Neural progenitor cell (in vitro differentiated cells): ENCODE measurements at regions not wholly inside any gene's neighbourhood (a gene's known extent, or its start where the extent isn't known, plus 50 kb on each side); places are given as distances from the start of the nearest gene placed in this dataset.

Experiments
- CTCF ChIP-seq: fragments of 200-600 bp; sonication (generic); IDR thresholded peaks from 2 replicates; pipeline ENCODE4 v1.5.1; 2017; ENCODE audit warnings: antibody characterized with exemption, mild to moderate bottlenecking
- EZH2phosphoT487 ChIP-seq: fragments of 200-600 bp; sonication (generic); IDR thresholded peaks from 2 replicates; pipeline ENCODE4 v1.6.1; 2017; ENCODE audit warnings: antibody characterized with exemption

DNA sequence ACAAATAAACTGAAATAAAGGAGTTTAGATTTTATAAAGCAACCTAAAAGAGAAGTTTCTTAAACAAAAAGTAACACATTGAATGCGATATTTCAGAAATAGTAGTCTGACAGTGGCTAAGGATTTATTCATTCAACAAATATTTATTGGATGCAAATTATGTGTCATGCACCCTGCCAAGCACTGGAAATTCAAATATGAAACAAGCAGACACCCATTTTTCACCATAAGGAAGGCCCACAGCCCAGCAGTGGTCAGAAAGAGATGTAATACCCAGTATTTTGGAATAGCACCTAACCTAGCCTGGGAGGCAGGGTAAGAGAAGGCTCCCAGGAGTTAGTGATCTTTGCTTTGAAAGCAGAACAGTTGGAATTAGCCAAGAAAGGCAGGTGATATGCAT lies 855.1 kb upstream of the TENM3 start:
- TF ChIP-seq CTCF (no peak), EZH2phosphoT487 (no peak)
